ENCODE measurements at regions not wholly inside any gene's neighbourhood (a gene's known extent, or its start where the extent isn't known, plus 50 kb on each side); places are given as distances from the start of the nearest gene placed in this dataset.

GRCh38 chr19:5264453-5264852, 76.2 kb downstream of the PTPRS start:
- H4K5ac ChIP-seq (ENCODE audit: insufficient read length, low read depth, low read length) = no peak overlapping the region
- H3K4me3 ChIP-seq (ENCODE audit: extremely low read depth in 1 of 4, insufficient read depth in 2 of 4, low read depth in 3 of 4, low read length in 4 of 4) = no peak overlapping the region
- no peak overlapping the region for H2BK120ac ChIP-seq (replicated peaks; ENCODE audit: low read depth, low read length)
- 96% methylated on average over 7 of the region's 7 CpGs; no CpG with 5 or more reads in 1 of the 2 experiments for WGBS, 2 experiments (ENCODE audit: extremely low coverage in 1 of 2, insufficient coverage in 1 of 2, insufficient read length in 1 of 2, insufficient replicate concordance in 2 of 2, low coverage in 1 of 2, low lambda C conversion rate in 2 of 2, missing lambda C conversion rate in 1 of 2)
- no peak overlapping the region for H4K8ac ChIP-seq (ENCODE audit: extremely low read depth, insufficient read depth, low read length)
- no peaks in the 10 kb centered on the region; a peak in 1 of 7 replicates for H3K4me1 ChIP-seq (replicated peaks in 1 of 4; ENCODE audit: control insufficient read depth in 3 of 4, insufficient read depth in 4 of 4, low read length in 3 of 4)
- no peak overlapping the region for H3K9ac ChIP-seq (replicated peaks in 1 of 4; ENCODE audit: extremely low read depth in 1 of 4, low read depth in 3 of 4, low read length in 3 of 4)
- no peaks in the 10 kb centered on the region for H3K79me2 ChIP-seq (ENCODE audit: control insufficient read depth in 1 of 2, insufficient read depth in 2 of 2, low read length in 2 of 2)
- no peaks in the 10 kb centered on the region for H3K27me3 ChIP-seq (replicated peaks in 1 of 4; ENCODE audit: control insufficient read depth in 3 of 4, extremely low read depth in 1 of 4, insufficient read depth in 3 of 4, low read length in 3 of 4)
- peaks cover 4 to 46% (median 15%) of the 10 kb centered on the region in 4 experiments; a peak in 7 of 8 replicates for H3K36me3 ChIP-seq (ENCODE audit: control insufficient read depth in 2 of 4, insufficient read depth in 4 of 4, low read length in 3 of 4)
- no peaks in the 10 kb centered on the region for H3K23me2 ChIP-seq (ENCODE audit: low read depth, low read length)
- DNase-seq (ENCODE audit: low read depth in 1 of 2, low spot score in 2 of 2) (no peak), FAIRE-seq (no peak)
- ChIA-PET CTCF (ENCODE audit: partially characterized antibody) (interaction anchor here (0.7 to 1.8 kb wide), 3 partner anchors 10 to 201 kb away, joined by 3 to 4 read pairs (median 3); no protein-coding TSS in a partner anchor), POLR2A (ENCODE audit: partially characterized antibody) (no interaction called here)
- H2BK20ac ChIP-seq (ENCODE audit: low read length) = no peak overlapping the region
- no peak overlapping the region for H2BK15ac ChIP-seq (ENCODE audit: low read length)
- H3K79me1 ChIP-seq (ENCODE audit: low read depth, low read length) = no peaks in the 10 kb centered on the region; the same call in 1 of the 2 replicates
- no peak overlapping the region for H4K91ac ChIP-seq (replicated peaks; ENCODE audit: insufficient read length, low read length)
- no peak overlapping the region for H2BK12ac ChIP-seq (ENCODE audit: low read depth, low read length)
- H3K14ac ChIP-seq (ENCODE audit: insufficient read length) = no peak overlapping the region
- H3K23ac ChIP-seq (ENCODE audit: insufficient read length) = no peak overlapping the region
- H3K56ac ChIP-seq (replicated peaks; ENCODE audit: insufficient read length, low read depth, low read length) = no peak overlapping the region
- H3K27ac ChIP-seq (ENCODE audit: low read depth, low read length) = no peak overlapping the region
- H2BK5ac ChIP-seq (ENCODE audit: low read depth, low read length) = no peak overlapping the region
- no peaks in the 10 kb centered on the region for H3K9me3 ChIP-seq (ENCODE audit: insufficient read depth in 2 of 2, low read depth in 1 of 2, low read length in 1 of 2)
- H3K18ac ChIP-seq (ENCODE audit: extremely low read depth, low read length) = no peak overlapping the region
- no peak overlapping the region for H2AK5ac ChIP-seq (ENCODE audit: low read depth, low read length)
- H2AFZ ChIP-seq (ENCODE audit: low read length) = no peak overlapping the region
- no peak overlapping the region for H3K4me2 ChIP-seq (ENCODE audit: insufficient read depth in 1 of 2, low read depth in 2 of 2, low read length in 2 of 2)
- H3K4ac ChIP-seq (replicated peaks; ENCODE audit: insufficient read length, low read depth, low read length) = no peak overlapping the region
- peaks cover 0 to 10% of the 10 kb centered on the region in 2 experiments for H4K20me1 ChIP-seq (replicated peaks in 1 of 2; ENCODE audit: control insufficient read depth in 1 of 2, insufficient read depth in 2 of 2, low read length in 2 of 2)
- TF ChIP-seq POU5F1 (IDR thresholded peaks at IDR 0.05; ENCODE audit: low read depth, low read length) (no peak), ATF3 (IDR thresholded peaks at IDR 0.05; ENCODE audit: insufficient read depth, low read depth, low read length) (no peak), TEAD4 (IDR thresholded peaks at IDR 0.05; ENCODE audit: low read depth, low read length) (no peak), SIX5 (IDR thresholded peaks at IDR 0.05; ENCODE audit: low read depth, low read length) (no peak), RFX5 (IDR thresholded peaks at IDR 0.05; ENCODE audit: borderline replicate concordance, low read depth, low read length) (no peak), ZNF274 (IDR thresholded peaks at IDR 0.05; ENCODE audit: borderline replicate concordance, extremely low read depth, low read length) (no peak), ATF2 (IDR thresholded peaks at IDR 0.05; ENCODE audit: low read length) (no peak), CHD1 (IDR thresholded peaks at IDR 0.05; ENCODE audit: low read depth, low read length) (no peak), CTBP2 (IDR thresholded peaks at IDR 0.05; ENCODE audit: borderline replicate concordance, insufficient read depth, insufficient read length, low read length) (no peak), EZH2 (IDR thresholded peaks at IDR 0.05; ENCODE audit: low read depth, low read length, severe bottlenecking) (no peak), USF2 (IDR thresholded peaks at IDR 0.05; ENCODE audit: low read length) (no peak)

Data from H1 (cell line).